ENCODE measurements at regions not wholly inside any gene's neighbourhood (a gene's known extent, or its start where the extent isn't known, plus 50 kb on each side); places are given as distances from the start of the nearest gene placed in this dataset.

GRCh38 chr4:74619931-74620702 is 174.2 kb downstream of the BTC start:
- TF ChIP-seq ZNF70 (CRISPR knock-in tag; IDR thresholded peaks at IDR 0.05) (no peak), ZFP3 (CRISPR knock-in tag; IDR thresholded peaks at IDR 0.05) (no peak), BACH2 (CRISPR knock-in tag; IDR thresholded peaks at IDR 0.05; ENCODE audit: borderline replicate concordance) (no peak)

Data from SK-N-SH treated with all-trans-retinoic acid at 6 μM for 48 hours (cell line).